Loucy (cell line): ENCODE measurements at regions not wholly inside any gene's neighbourhood (a gene's known extent, or its start where the extent isn't known, plus 50 kb on each side); places are given as distances from the start of the nearest gene placed in this dataset.

Source experiments
- H2AFZ ChIP-seq: fragments of 200-600 bp; sonication (generic); 2 replicates; pipeline ENCODE4 v1.6.0; 2016; ENCODE audit warnings: antibody characterized with exemption, mild to moderate bottlenecking, low read length, moderate library complexity
- H3F3A ChIP-seq: fragments of 200-600 bp; 2 replicates; pipeline ENCODE4 v1.6.0; 2016; ENCODE audit warnings: antibody characterized with exemption, low read depth, mild to moderate bottlenecking
- H3K27me3 ChIP-seq: fragments of 200-600 bp; sonication (generic); 2 replicates; pipeline ENCODE4 v1.6.1; 2014; ENCODE audit warnings: low read length, mild to moderate bottlenecking; ENCODE audit not compliant: insufficient read depth, poor library complexity, severe bottlenecking
- H3K36me3 ChIP-seq: fragments of 200-600 bp; sonication (generic); 2 replicates; pipeline ENCODE4 v1.6.1; 2016; ENCODE audit warnings: low read length; ENCODE audit not compliant: insufficient read depth
- H3K4me1 ChIP-seq: fragments of 200-600 bp; sonication (generic); 2 replicates; pipeline ENCODE4 v1.5.1; 2014; ENCODE audit warnings: low read length, mild to moderate bottlenecking; ENCODE audit not compliant: insufficient read depth, poor library complexity, severe bottlenecking
- H3K4me2 ChIP-seq: fragments of 200-600 bp; sonication (generic); 2 replicates; pipeline ENCODE4 v1.6.0; 2014; ENCODE audit warnings: antibody characterized with exemption, low read length, low read depth, mild to moderate bottlenecking; ENCODE audit not compliant: poor library complexity, severe bottlenecking
- H3K4me3 ChIP-seq: fragments of 200-600 bp; sonication (generic); 2 replicates; pipeline ENCODE4 v1.5.1; 2014; ENCODE audit warnings: low read length, mild to moderate bottlenecking, mixed read lengths; ENCODE audit not compliant: poor library complexity, severe bottlenecking
- H3K79me2 ChIP-seq: fragments of 200-600 bp; sonication (generic); 2 replicates; pipeline ENCODE4 v1.6.1; 2014; ENCODE audit warnings: low read length; ENCODE audit not compliant: insufficient read depth
- H3K9ac ChIP-seq: fragments of 200-600 bp; sonication (generic); 2 replicates; pipeline ENCODE4 v1.6.0; 2014; ENCODE audit warnings: mild to moderate bottlenecking, low read depth, low read length, moderate library complexity; ENCODE audit not compliant: poor library complexity, severe bottlenecking
- H3K9me2 ChIP-seq: fragments of 200-600 bp; sonication (generic); replicated peaks from 2 replicates; pipeline ENCODE4 v1.6.1; 2016; ENCODE audit warnings: low read depth, low read length, mixed read lengths
- H3K9me3 ChIP-seq: fragments of 200-600 bp; sonication (generic); 2 replicates; pipeline ENCODE4 v1.6.1; 2014; ENCODE audit warnings: mild to moderate bottlenecking, antibody characterized with exemption, low read length, low read depth; ENCODE audit not compliant: insufficient read depth
- H4K20me1 ChIP-seq: fragments of 200-600 bp; sonication (generic); 2 replicates; pipeline ENCODE4 v1.6.0; 2014; ENCODE audit warnings: antibody characterized with exemption, low read length, mild to moderate bottlenecking; ENCODE audit not compliant: insufficient read depth, poor library complexity, severe bottlenecking
- CTCF ChIP-seq: fragments of 200-600 bp; sonication (generic); conservative IDR thresholded peaks from 2 replicates; pipeline ENCODE4 v1.5.1; 2014; ENCODE audit warnings: mild to moderate bottlenecking, antibody characterized with exemption, low read length
- EZH2phosphoT487 ChIP-seq: fragments of 200-600 bp; IDR thresholded peaks from 2 replicates; pipeline ENCODE4 v1.6.1; 2018; ENCODE audit warnings: antibody characterized with exemption, mild to moderate bottlenecking, moderate library complexity, borderline replicate concordance

- no peaks in the 10 kb centered on the region for H3K36me3 ChIP-seq
- no peaks in the 10 kb centered on the region for H3K79me2 ChIP-seq
- H3F3A ChIP-seq, result no peaks in the 10 kb centered on the region
- no peak overlapping the region for H3K9ac ChIP-seq
- H3K4me2 ChIP-seq, result no peak overlapping the region
- peaks cover 7% of the 10 kb centered on the region; the same call in 1 of the 2 replicates for H3K9me3 ChIP-seq
- no peak for TF ChIP-seq CTCF
- no peak for TF ChIP-seq EZH2phosphoT487
- no peaks in the 10 kb centered on the region for H3K9me2 ChIP-seq
- no peaks in the 10 kb centered on the region for H3K4me1 ChIP-seq
- H3K27me3 ChIP-seq, result no peaks in the 10 kb centered on the region
- H2AFZ ChIP-seq, result no peak overlapping the region
- H4K20me1 ChIP-seq, result no peaks in the 10 kb centered on the region
- no peak overlapping the region for H3K4me3 ChIP-seq
These were observed 294.0 kb upstream of the ATP10A start for GRCh38 chr15:26157081-26157480.

GRCh38 chr15:26156051-26156450 lies 292.9 kb upstream of the ATP10A start:
- TF ChIP-seq CTCF, result no peak
- no peak for TF ChIP-seq EZH2phosphoT487

GRCh38 chr15:26148156-26148860 lies 285.2 kb upstream of the ATP10A start:
- H3K9me2 ChIP-seq, result no peaks in the 10 kb centered on the region
- peaks cover 14% of the 10 kb centered on the region; the same call in 1 of the 2 replicates for H3K9me3 ChIP-seq
- H4K20me1 ChIP-seq, result no peaks in the 10 kb centered on the region
- H3K4me1 ChIP-seq, result no peaks in the 10 kb centered on the region
- no peak overlapping the region for H3K9ac ChIP-seq
- no peaks in the 10 kb centered on the region for H3F3A ChIP-seq
- H3K27me3 ChIP-seq, result no peaks in the 10 kb centered on the region
- no peak for TF ChIP-seq EZH2phosphoT487
- no peak for TF ChIP-seq CTCF
- no peaks in the 10 kb centered on the region for H3K36me3 ChIP-seq
- no peak overlapping the region for H3K4me3 ChIP-seq
- H2AFZ ChIP-seq, result no peak overlapping the region
- no peak overlapping the region for H3K4me2 ChIP-seq
- no peaks in the 10 kb centered on the region for H3K79me2 ChIP-seq

More at GRCh38 chr15:26156051-26156450, 292.9 kb upstream of the ATP10A start:
- no peaks in the 10 kb centered on the region for H3K9me2 ChIP-seq
- H4K20me1 ChIP-seq, result no peaks in the 10 kb centered on the region
- no peaks in the 10 kb centered on the region for H3K4me1 ChIP-seq
- no peaks in the 10 kb centered on the region for H3F3A ChIP-seq
- H3K9ac ChIP-seq, result no peak overlapping the region
- no peaks in the 10 kb centered on the region for H3K27me3 ChIP-seq
- H3K36me3 ChIP-seq, result no peaks in the 10 kb centered on the region
- no peak overlapping the region for H2AFZ ChIP-seq
- peaks cover 7% of the 10 kb centered on the region; the same call in 1 of the 2 replicates for H3K9me3 ChIP-seq
- no peak overlapping the region for H3K4me2 ChIP-seq
- H3K79me2 ChIP-seq, result no peaks in the 10 kb centered on the region
- H3K4me3 ChIP-seq, result no peak overlapping the region
